K562 (cell line): ENCODE measurements at regions not wholly inside any gene's neighbourhood (a gene's known extent, or its start where the extent isn't known, plus 50 kb on each side); places are given as distances from the start of the nearest gene placed in this dataset.

Experiments
- ATAC-seq: fragments of 200-7000 bp; cut with Tn5 transposase; 3 replicates; pipeline ENCODE4 v1.9.1; 2020; ENCODE audit warnings: moderate library complexity
- BruUV-seq: library from RNA; stranded (reverse); fragments of 400-500 nt; replicated peaks from 2 replicates; lab custom pipeline; 2021; lab: Mats Ljungman, UMichigan
- CTCF ChIA-PET: fragments of 300-600 bp; formaldehyde crosslinking; extraction: SDS; loops from one replicate; lab custom pipeline; 2021; ENCODE audit warnings: low intra/inter-chr PET ratio; lab: Yijun Ruan, JAX
- POLR2A ChIA-PET: fragments of 300-600, 350-650 bp; sonication (Branson Sonifier 250); formaldehyde crosslinking; extraction: SDS; loops from one replicate; lab custom pipeline; 2021; ENCODE audit warnings: antibody characterized with exemption, inconsistent platforms; lab: Yijun Ruan, JAX
- DNase-seq, 4 experiments: peaks; one replicate each; pipeline versions ENCODE4 v3.0.0 to v3.0.0-alpha.2; 2011 to 2018; ENCODE audit warnings: low spot score in 3 of 4, mixed read lengths in 3 of 4; ENCODE audit errors: extremely low read depth in 1 of 4
- FAIRE-seq: peaks from 2 replicates; lab custom pipeline; 2011; peaks lifted over from hg19 to GRCh38; lab: Jason Lieb, UNC
- H2AFZ ChIP-seq: 2 replicates; pipeline ENCODE4 v1.6.0; 2011; ENCODE audit warnings: low read depth, low read length, control low read depth, inconsistent platforms
- H3K27ac ChIP-seq: fragments of 200-600 bp; 3 replicates; pipeline ENCODE4 v1.8.0; 2011; ENCODE audit warnings: low read depth, mild to moderate bottlenecking, control low read depth, inconsistent platforms, low read length, moderate library complexity, mixed read lengths; ENCODE audit errors: extremely low read depth
- H3K27me3 ChIP-seq, 2 experiments: fragments of 300-600 bp in 1 of 2; 2 replicates in 1 of 2; 3 replicates in 1 of 2; pipeline versions ENCODE4 v1.6.0 to v1.8.0; 2011; ENCODE audit warnings: inconsistent platforms in 2 of 2, low read length in 2 of 2, mild to moderate bottlenecking in 1 of 2, mixed read lengths in 1 of 2, moderate library complexity in 1 of 2; ENCODE audit not compliant: control insufficient read depth in 2 of 2, insufficient read depth in 2 of 2
- H3K36me3 ChIP-seq: fragments of 300-600 bp; 3 replicates; pipeline ENCODE4 v1.8.0; 2011; ENCODE audit warnings: mild to moderate bottlenecking, low read length, inconsistent platforms; ENCODE audit not compliant: control insufficient read depth, insufficient read depth
- H3K4me1 ChIP-seq, 2 experiments: fragments of 200-600 bp in 1 of 2; replicated peaks in 1 of 2; 2 replicates in 1 of 2; 3 replicates in 1 of 2; pipeline versions ENCODE4 v1.5.1 to v1.8.0; 2011; ENCODE audit warnings: inconsistent platforms in 2 of 2, low read length in 2 of 2, mild to moderate bottlenecking in 1 of 2, mixed read lengths in 1 of 2, moderate library complexity in 1 of 2; ENCODE audit not compliant: control insufficient read depth in 2 of 2, insufficient read depth in 2 of 2
- H3K4me2 ChIP-seq: 2 replicates; pipeline ENCODE4 v1.6.1; 2011; ENCODE audit warnings: low read length, control low read depth, inconsistent platforms, mixed read lengths; ENCODE audit not compliant: insufficient read depth
- H3K4me3 ChIP-seq: fragments of 200-600 bp; sonication (generic), shearing (Covaris generic); 2 replicates; pipeline ENCODE4 v1.5.1; 2016; ENCODE audit warnings: control low read depth, inconsistent platforms
- H3K79me2 ChIP-seq: fragments of 200-600 bp; 3 replicates; pipeline ENCODE4 v1.8.0; 2011; ENCODE audit warnings: low read length, inconsistent platforms; ENCODE audit not compliant: control insufficient read depth, insufficient read depth
- H3K9ac ChIP-seq, 2 experiments: 2 replicates each; pipeline versions ENCODE4 v1.6.0 to v1.6.1; 2011; ENCODE audit warnings: low read depth in 2 of 2, low read length in 2 of 2, control low read depth in 1 of 2, inconsistent platforms in 1 of 2, mild to moderate bottlenecking in 1 of 2, mixed read lengths in 1 of 2; ENCODE audit not compliant: insufficient read depth in 1 of 2
- H3K9me1 ChIP-seq: one replicate; pipeline ENCODE4 v1.6.0; 2011; ENCODE audit warnings: inconsistent platforms, mild to moderate bottlenecking, low read length, moderate library complexity; ENCODE audit not compliant: control insufficient read depth, insufficient read depth
- H3K9me3 ChIP-seq: replicated peaks from 2 replicates; pipeline ENCODE4 v1.5.1; 2011; ENCODE audit warnings: low read depth, low read length, inconsistent platforms; ENCODE audit not compliant: control insufficient read depth, insufficient read depth
- H4K20me1 ChIP-seq: replicated peaks from 2 replicates; pipeline ENCODE4 v1.6.1; 2011; ENCODE audit warnings: low read length, inconsistent platforms, mixed read lengths; ENCODE audit not compliant: control insufficient read depth, insufficient read depth
- CBFA2T3 ChIP-seq: fragments of 450-650 bp; IDR thresholded peaks from 2 replicates; pipeline ENCODE4 v1.6.1; 2017
- HDAC2 ChIP-seq: fragments of 450-650 bp; IDR thresholded peaks from 2 replicates; pipeline ENCODE4 v1.6.1; 2016; ENCODE audit warnings: mild to moderate bottlenecking
- JUND ChIP-seq, 2 experiments: IDR thresholded peaks; 2 replicates in 1 of 2; 3 replicates in 1 of 2; pipeline ENCODE4 v1.6.1; 2011; ENCODE audit warnings: borderline replicate concordance in 2 of 2, low read depth in 2 of 2, low read length in 2 of 2, improper control_type of control experiment in 1 of 2, missing biosample characterization in 1 of 2, missing genetic modification characterization in 1 of 2, missing genetic modification reagents in 1 of 2
- LCOR ChIP-seq: sonication (generic); formaldehyde crosslinking; IDR thresholded peaks from 2 replicates; pipeline ENCODE4 v1.8.0; 2022; ENCODE audit warnings: mild to moderate bottlenecking, missing genetic modification reagents
- MCM7 ChIP-seq, 2 experiments: fragments of 450-650 bp; IDR thresholded peaks; 2 replicates each; pipeline ENCODE4 v1.6.1; 2016 to 2018
- SMARCA5 ChIP-seq: fragments of 450-650 bp; IDR thresholded peaks from 2 replicates; pipeline ENCODE4 v1.6.1; 2016
- SREBF1 ChIP-seq: fragments of 150-350 bp; IDR thresholded peaks from 2 replicates; pipeline ENCODE4 v1.6.1; 2014; ENCODE audit warnings: antibody characterized with exemption, low read depth, low read length, borderline replicate concordance
- YY1 ChIP-seq, 3 experiments: IDR thresholded peaks; 2 replicates each; pipeline ENCODE4 v1.6.1; 2011; ENCODE audit warnings: low read length in 2 of 3, mild to moderate bottlenecking in 2 of 3, moderate library complexity in 2 of 3, borderline replicate concordance in 1 of 3, control low read depth in 1 of 3, low read depth in 1 of 3; ENCODE audit not compliant: insufficient read depth in 3 of 3, insufficient replicate concordance in 2 of 3, control insufficient read depth in 1 of 3, insufficient read length in 1 of 3; ENCODE audit errors: extremely low read depth in 1 of 3
- ZNF124 ChIP-seq: sonication (generic); formaldehyde crosslinking; IDR thresholded peaks from 2 replicates; pipeline ENCODE4 v1.8.1; 2022; ENCODE audit warnings: missing genetic modification reagents
- ZNF518B ChIP-seq: fragments of 250-450 bp; sonication (Bioruptor Pico); IDR thresholded peaks from 2 replicates; pipeline ENCODE4 v1.5.0; 2021; ENCODE audit warnings: mild to moderate bottlenecking, moderate library complexity
- ZNF707 ChIP-seq: fragments of 250-450 bp; sonication (Bioruptor Pico); conservative IDR thresholded peaks from 2 replicates; pipeline ENCODE4 v1.8.0; 2022; ENCODE audit warnings: inconsistent platforms, mild to moderate bottlenecking, moderate library complexity
- in situ Hi-C: fragments of 300-500 bp; cut with MboI; formaldehyde crosslinking; loops from 4 replicates; pipeline ENCODE4 v1.15.0; 2018; ENCODE audit warnings: inconsistent platforms, mixed read lengths
- intact Hi-C: fragments of 100-400 bp; cut with micrococcal nuclease; formaldehyde crosslinking; loops from 2 replicates; pipeline ENCODE4 v1.14.2; 2022
- TF ChIP-seq, protein P1 (sequence below): sonication (generic); formaldehyde crosslinking; IDR thresholded peaks from 2 replicates; pipeline ENCODE4 v1.8.1; 2022; ENCODE audit warnings: missing genetic modification reagents
- TF ChIP-seq, protein P2 (sequence below): fragments of 250-450 bp; sonication (Bioruptor Pico); IDR thresholded peaks from 2 replicates; pipeline ENCODE4 v1.4.0; 2020; ENCODE audit warnings: mild to moderate bottlenecking, moderate library complexity
- TF ChIP-seq, protein P3 (sequence below): fragments of 450-650 bp; formaldehyde crosslinking; IDR thresholded peaks from 2 replicates; pipeline ENCODE4 v1.4.0; 2020; ENCODE audit warnings: mild to moderate bottlenecking, moderate library complexity
- TF ChIP-seq, protein P4 (sequence below): fragments of 250-450 bp; sonication (Bioruptor Pico); IDR thresholded peaks from 2 replicates; pipeline ENCODE4 v1.4.0; 2020

- no peaks in the 10 kb centered on the region for H3K27me3 ChIP-seq
- no peaks in the 10 kb centered on the region for H3K79me2 ChIP-seq
- ATAC-seq: no peak
- no peaks in the 10 kb centered on the region for H3K9me1 ChIP-seq
- CTCF ChIA-PET: no interaction called here
- POLR2A ChIA-PET: no interaction called here
- H3K36me3 ChIP-seq: no peaks in the 10 kb centered on the region
- no peak overlapping the region for H2AFZ ChIP-seq
- no peaks in the 10 kb centered on the region for H4K20me1 ChIP-seq
- no peak overlapping the region for H3K4me2 ChIP-seq
- no peak for FAIRE-seq
- H3K9me3 ChIP-seq: no peaks in the 10 kb centered on the region
- no peaks in the 10 kb centered on the region for H3K4me1 ChIP-seq
- H3K9ac ChIP-seq: no peak overlapping the region
- DNase-seq: no peak
- in situ Hi-C loops (no loop called here), intact Hi-C loops (no loop called here)
- H3K4me3 ChIP-seq: no peak overlapping the region
- H3K27ac ChIP-seq: no peak overlapping the region
- no TSS peak for BruUV-seq
- TF ChIP-seq ZNF707: no peak
- TF ChIP-seq ZNF124 (CRISPR knock-in tag): no peak
- no peak for TF ChIP-seq CBFA2T3
- TF ChIP-seq, protein P1, sequence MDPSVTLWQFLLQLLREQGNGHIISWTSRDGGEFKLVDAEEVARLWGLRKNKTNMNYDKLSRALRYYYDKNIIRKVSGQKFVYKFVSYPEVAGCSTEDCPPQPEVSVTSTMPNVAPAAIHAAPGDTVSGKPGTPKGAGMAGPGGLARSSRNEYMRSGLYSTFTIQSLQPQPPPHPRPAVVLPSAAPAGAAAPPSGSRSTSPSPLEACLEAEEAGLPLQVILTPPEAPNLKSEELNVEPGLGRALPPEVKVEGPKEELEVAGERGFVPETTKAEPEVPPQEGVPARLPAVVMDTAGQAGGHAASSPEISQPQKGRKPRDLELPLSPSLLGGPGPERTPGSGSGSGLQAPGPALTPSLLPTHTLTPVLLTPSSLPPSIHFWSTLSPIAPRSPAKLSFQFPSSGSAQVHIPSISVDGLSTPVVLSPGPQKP (CRISPR knock-in tag): no peak
- TF ChIP-seq LCOR (CRISPR knock-in tag): no peak
- TF ChIP-seq, protein P2, sequence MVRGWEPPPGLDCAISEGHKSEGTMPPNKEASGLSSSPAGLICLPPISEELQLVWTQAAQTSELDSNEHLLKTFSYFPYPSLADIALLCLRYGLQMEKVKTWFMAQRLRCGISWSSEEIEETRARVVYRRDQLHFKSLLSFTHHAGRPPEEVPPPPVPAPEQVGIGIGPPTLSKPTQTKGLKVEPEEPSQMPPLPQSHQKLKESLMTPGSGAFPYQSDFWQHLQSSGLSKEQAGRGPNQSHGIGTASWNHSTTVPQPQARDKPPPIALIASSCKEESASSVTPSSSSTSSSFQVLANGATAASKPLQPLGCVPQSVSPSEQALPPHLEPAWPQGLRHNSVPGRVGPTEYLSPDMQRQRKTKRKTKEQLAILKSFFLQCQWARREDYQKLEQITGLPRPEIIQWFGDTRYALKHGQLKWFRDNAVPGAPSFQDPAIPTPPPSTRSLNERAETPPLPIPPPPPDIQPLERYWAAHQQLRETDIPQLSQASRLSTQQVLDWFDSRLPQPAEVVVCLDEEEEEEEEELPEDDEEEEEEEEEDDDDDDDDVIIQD (CRISPR knock-in tag): no peak
- TF ChIP-seq YY1 (IDR thresholded peaks at IDR 0.05; ENCODE audit: borderline replicate concordance in 1 of 3, control insufficient read depth in 1 of 3, extremely low read depth in 1 of 3, insufficient read depth in 3 of 3, insufficient read length in 1 of 3, insufficient replicate concordance in 2 of 3, low read depth in 1 of 3, low read length in 2 of 3): no peak
- TF ChIP-seq, protein P3, sequence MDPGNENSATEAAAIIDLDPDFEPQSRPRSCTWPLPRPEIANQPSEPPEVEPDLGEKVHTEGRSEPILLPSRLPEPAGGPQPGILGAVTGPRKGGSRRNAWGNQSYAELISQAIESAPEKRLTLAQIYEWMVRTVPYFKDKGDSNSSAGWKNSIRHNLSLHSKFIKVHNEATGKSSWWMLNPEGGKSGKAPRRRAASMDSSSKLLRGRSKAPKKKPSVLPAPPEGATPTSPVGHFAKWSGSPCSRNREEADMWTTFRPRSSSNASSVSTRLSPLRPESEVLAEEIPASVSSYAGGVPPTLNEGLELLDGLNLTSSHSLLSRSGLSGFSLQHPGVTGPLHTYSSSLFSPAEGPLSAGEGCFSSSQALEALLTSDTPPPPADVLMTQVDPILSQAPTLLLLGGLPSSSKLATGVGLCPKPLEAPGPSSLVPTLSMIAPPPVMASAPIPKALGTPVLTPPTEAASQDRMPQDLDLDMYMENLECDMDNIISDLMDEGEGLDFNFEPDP: no peak
- TF ChIP-seq SREBF1: no peak
- no peak for TF ChIP-seq ZNF518B
- TF ChIP-seq MCM7 (IDR thresholded peaks at IDR 0.05): no peak
- TF ChIP-seq, protein P4, sequence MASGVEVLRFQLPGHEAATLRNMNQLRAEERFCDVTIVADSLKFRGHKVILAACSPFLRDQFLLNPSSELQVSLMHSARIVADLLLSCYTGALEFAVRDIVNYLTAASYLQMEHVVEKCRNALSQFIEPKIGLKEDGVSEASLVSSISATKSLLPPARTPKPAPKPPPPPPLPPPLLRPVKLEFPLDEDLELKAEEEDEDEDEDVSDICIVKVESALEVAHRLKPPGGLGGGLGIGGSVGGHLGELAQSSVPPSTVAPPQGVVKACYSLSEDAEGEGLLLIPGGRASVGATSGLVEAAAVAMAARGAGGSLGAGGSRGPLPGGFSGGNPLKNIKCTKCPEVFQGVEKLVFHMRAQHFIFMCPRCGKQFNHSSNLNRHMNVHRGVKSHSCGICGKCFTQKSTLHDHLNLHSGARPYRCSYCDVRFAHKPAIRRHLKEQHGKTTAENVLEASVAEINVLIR: no peak
- no peak for TF ChIP-seq JUND (IDR thresholded peaks at IDR 0.05; ENCODE audit: borderline replicate concordance, low read depth, low read length)
- TF ChIP-seq JUND (tag; IDR thresholded peaks at IDR 0.05; ENCODE audit: borderline replicate concordance, low read depth, low read length): no peak
- no peak for TF ChIP-seq SMARCA5
- TF ChIP-seq HDAC2: no peak
These were observed 425.8 kb upstream of the FOXG1 start for GRCh38 chr14:28340816-28341215.
